RWPE1 (cell line): ENCODE measurements at regions not wholly inside any gene's neighbourhood (a gene's known extent, or its start where the extent isn't known, plus 50 kb on each side); places are given as distances from the start of the nearest gene placed in this dataset.

ENCODE experiments used
- CTCF ChIA-PET: fragments of 350-600 bp; sonication (Branson Sonifier 250); formaldehyde crosslinking; extraction: SDS; loops from one replicate; lab custom pipeline; 2021; lab: Yijun Ruan, JAX
- POLR2A ChIA-PET: fragments of 400-600 bp; formaldehyde crosslinking; extraction: SDS; loops from one replicate; lab custom pipeline; 2020; ENCODE audit warnings: antibody characterized with exemption; ENCODE audit not compliant: low non-redundant PET; lab: Yijun Ruan, JAX
- DNase-seq: peaks from one replicate; pipeline ENCODE4 v3.0.0; 2012; ENCODE audit warnings: low spot score
- H3K27ac ChIP-seq: fragments of 450-650 bp; 2 replicates; pipeline ENCODE4 v1.5.1; 2017
- TF ChIP-seq, protein P1 (sequence below): fragments of 450-650 bp; conservative IDR thresholded peaks from 2 replicates; pipeline ENCODE4 v1.5.1; 2017; ENCODE audit warnings: low read depth, mild to moderate bottlenecking

- H3K27ac ChIP-seq, result no peak overlapping the region
- no peak for DNase-seq
- ChIA-PET CTCF (interaction anchor here (0.7 kb wide), 1 partner anchor 97 kb away, joined by 4 read pairs; no protein-coding TSS in a partner anchor), POLR2A (no interaction called here)
- TF ChIP-seq, protein P1, sequence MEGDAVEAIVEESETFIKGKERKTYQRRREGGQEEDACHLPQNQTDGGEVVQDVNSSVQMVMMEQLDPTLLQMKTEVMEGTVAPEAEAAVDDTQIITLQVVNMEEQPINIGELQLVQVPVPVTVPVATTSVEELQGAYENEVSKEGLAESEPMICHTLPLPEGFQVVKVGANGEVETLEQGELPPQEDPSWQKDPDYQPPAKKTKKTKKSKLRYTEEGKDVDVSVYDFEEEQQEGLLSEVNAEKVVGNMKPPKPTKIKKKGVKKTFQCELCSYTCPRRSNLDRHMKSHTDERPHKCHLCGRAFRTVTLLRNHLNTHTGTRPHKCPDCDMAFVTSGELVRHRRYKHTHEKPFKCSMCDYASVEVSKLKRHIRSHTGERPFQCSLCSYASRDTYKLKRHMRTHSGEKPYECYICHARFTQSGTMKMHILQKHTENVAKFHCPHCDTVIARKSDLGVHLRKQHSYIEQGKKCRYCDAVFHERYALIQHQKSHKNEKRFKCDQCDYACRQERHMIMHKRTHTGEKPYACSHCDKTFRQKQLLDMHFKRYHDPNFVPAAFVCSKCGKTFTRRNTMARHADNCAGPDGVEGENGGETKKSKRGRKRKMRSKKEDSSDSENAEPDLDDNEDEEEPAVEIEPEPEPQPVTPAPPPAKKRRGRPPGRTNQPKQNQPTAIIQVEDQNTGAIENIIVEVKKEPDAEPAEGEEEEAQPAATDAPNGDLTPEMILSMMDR, result no peak
These were observed 280.0 kb upstream of the E2F7 start for GRCh38 chr12:77345336-77345735.

DNA sequence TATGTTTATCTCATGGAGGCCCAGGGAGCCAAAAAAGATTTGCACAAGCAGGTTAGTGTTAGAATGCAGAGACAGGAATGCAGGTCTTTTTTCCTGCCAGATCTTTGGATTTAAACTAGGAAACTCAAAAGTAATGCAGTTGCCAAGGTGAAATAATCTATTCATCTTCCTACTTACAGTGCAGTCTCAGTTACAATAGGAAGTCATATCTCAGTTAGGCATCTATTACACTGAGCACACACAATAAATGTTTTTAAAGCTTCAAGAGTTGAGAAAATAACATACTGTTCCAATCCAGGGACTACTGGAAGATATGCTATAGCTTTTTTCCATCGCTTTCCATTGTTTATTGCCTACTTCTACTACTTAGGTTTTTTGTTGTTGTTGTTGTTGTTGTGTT lies 279.3 kb upstream of the E2F7 start:
- DNase-seq, result no peak
- ChIA-PET POLR2A (no interaction called here), CTCF (no interaction called here)
- TF ChIP-seq, protein P1, result no peak
- no peak overlapping the region for H3K27ac ChIP-seq

DNA sequence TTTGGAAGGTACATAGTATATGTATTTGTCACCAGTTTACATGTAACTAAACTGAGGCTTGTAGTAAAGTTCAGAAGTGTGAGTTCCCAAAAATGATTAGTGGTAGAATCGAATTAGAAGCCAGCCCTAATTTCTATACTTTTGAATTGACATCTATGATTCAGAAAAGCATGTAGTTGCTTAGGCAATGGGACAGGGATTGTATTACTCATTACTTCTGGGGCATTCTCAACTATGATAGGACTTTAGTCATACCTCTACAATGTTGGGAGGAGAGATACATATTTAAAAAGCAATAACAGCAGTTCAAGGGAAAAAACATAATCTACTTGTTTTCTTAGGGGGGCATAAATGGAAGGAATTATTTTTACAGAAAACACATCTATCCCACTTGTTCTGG lies 277.9 kb upstream of the E2F7 start:
- TF ChIP-seq, protein P1, result no peak
- peak; percentile 41 for DNase-seq
- ChIA-PET CTCF (no interaction called here), POLR2A (no interaction called here)
- H3K27ac ChIP-seq, result no peak overlapping the region

- ChIA-PET POLR2A (no interaction called here), CTCF (no interaction called here)
- no peak for DNase-seq
- no peak overlapping the region for H3K27ac ChIP-seq
- TF ChIP-seq, protein P1, result no peak
These were observed 276.9 kb upstream of the E2F7 start for GRCh38 chr12:77342253-77342652.

DNA sequence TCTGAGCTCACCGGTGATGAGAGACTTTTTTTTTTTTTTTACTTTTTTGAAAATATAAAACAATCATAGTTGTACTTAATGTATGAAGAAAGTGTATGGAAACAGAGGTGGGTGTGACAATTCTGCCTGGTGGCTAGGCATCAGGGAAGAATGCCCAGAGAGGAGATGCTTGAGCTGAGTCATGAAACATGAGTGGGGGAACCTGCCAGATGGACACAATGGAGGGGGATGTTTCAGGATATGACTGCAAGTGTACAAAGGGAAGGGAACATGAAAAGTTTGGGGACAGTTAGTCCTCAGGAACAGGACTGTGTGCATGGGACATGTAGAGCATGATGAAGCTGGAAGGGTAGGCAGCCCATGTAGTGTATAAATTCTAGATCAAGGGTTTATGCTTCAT lies 274.2 kb upstream of the E2F7 start:
- TF ChIP-seq, protein P1, result no peak
- ChIA-PET CTCF (interaction anchor here (0.5 kb wide), 1 partner anchor 197 kb away, joined by 4 read pairs; no protein-coding TSS in a partner anchor), POLR2A (no interaction called here)
- H3K27ac ChIP-seq, result no peak overlapping the region
- no peak for DNase-seq

DNA sequence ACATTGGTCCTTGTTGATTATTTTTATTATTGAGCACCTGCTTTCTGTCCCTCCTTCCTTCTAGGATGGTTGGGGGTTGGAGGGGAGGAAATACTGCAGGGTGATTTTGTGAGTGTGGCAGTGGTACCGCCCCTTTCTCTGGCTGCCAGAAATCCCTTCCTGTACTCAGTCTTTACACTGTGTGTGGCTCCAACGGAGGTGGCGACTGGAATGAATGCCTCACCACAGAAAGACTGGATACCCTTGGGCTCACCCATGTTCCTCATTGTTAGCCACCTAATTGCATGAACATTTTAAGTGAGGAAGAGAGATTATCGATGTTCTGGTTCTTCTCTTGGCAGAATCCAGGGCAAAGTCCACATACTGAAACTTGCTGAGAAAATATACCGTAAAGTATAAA lies 272.0 kb upstream of the E2F7 start:
- POLR2A ChIA-PET, result no interaction called here
- CTCF ChIA-PET, result no interaction called here
- H3K27ac ChIP-seq, result no peak overlapping the region
- TF ChIP-seq, protein P1, result no peak
- no peak for DNase-seq
